Mesodermal cell (in vitro differentiated cells): ENCODE measurements at regions not wholly inside any gene's neighbourhood (a gene's known extent, or its start where the extent isn't known, plus 50 kb on each side); places are given as distances from the start of the nearest gene placed in this dataset.
"Not testable (repeated sequence)": the region's sequence is repeated elsewhere in the genome, so short reads cannot be mapped to it uniquely, and the experiment has no call there.

ENCODE experiments used
- H3K27ac ChIP-seq: 2 replicates; pipeline ENCODE4 v1.7.0; 2013; ENCODE audit warnings: mild to moderate bottlenecking, low read depth, low read length, moderate library complexity; ENCODE audit not compliant: severe bottlenecking
- H3K36me3 ChIP-seq: 2 replicates; pipeline ENCODE4 v1.7.1; 2013; ENCODE audit warnings: mild to moderate bottlenecking, low read length, moderate library complexity; ENCODE audit not compliant: control insufficient read depth, insufficient read depth
- H3K4me1 ChIP-seq: one replicate; pipeline ENCODE4 v1.7.1; 2013; ENCODE audit warnings: mild to moderate bottlenecking, low read length; ENCODE audit not compliant: insufficient read depth, control insufficient read depth, poor library complexity, severe bottlenecking
- H3K4me3 ChIP-seq: 2 replicates; pipeline ENCODE4 v1.7.0; 2013; ENCODE audit warnings: low read length, control low read depth, mild to moderate bottlenecking; ENCODE audit not compliant: insufficient read depth, poor library complexity, severe bottlenecking; ENCODE audit errors: extremely low read depth
- H3K9me3 ChIP-seq: 2 replicates; pipeline ENCODE4 v1.7.1; 2013; ENCODE audit warnings: mild to moderate bottlenecking, low read length, moderate library complexity; ENCODE audit not compliant: control insufficient read depth
- WGBS, 2 experiments: methylation state at CpG; one replicate each; pipeline ENCODE4 v1.1.5; 2013; ENCODE audit warnings: missing lambda C conversion rate in 2 of 2; ENCODE audit not compliant: insufficient coverage in 2 of 2; 5-methylcytosine and 5-hydroxymethylcytosine counted together

- no peaks in the 10 kb centered on the region for H3K9me3 ChIP-seq
- H3K4me1 ChIP-seq, result no peaks in the 10 kb centered on the region
- H3K36me3 ChIP-seq, result no peaks in the 10 kb centered on the region
- H3K27ac ChIP-seq, result peak overlapping the region; percentile 30
- no peak overlapping the region for H3K4me3 ChIP-seq
These were observed 595.0 kb downstream of the STK39 start for GRCh38 chr2:167652401-167652800.

GRCh38 chr2:167651406-167652151, 595.8 kb downstream of the STK39 start:
- peak overlapping the region; percentile 30 for H3K27ac ChIP-seq

GRCh38 chr2:167646557-167646956, 600.8 kb downstream of the STK39 start:
- Histone ChIP-seq H3K4me1 (no peaks in the 10 kb centered on the region), H3K9me3 (no peaks in the 10 kb centered on the region), H3K4me3 (no peak overlapping the region), H3K27ac (no peak overlapping the region), H3K36me3 (no peaks in the 10 kb centered on the region)
- 100% methylated on average over 1 of the region's 2 CpGs for WGBS, 2 experiments

More at GRCh38 chr2:167651406-167652151, 595.8 kb downstream of the STK39 start:
- 78 to 90% methylated on average over 4 to 5 of the region's 5 CpGs for WGBS, 2 experiments
- no peaks in the 10 kb centered on the region for H3K9me3 ChIP-seq
- no peak overlapping the region for H3K4me3 ChIP-seq
- no peaks in the 10 kb centered on the region for H3K4me1 ChIP-seq
- no peaks in the 10 kb centered on the region for H3K36me3 ChIP-seq

- Histone ChIP-seq H3K9me3 (no peaks in the 10 kb centered on the region), H3K36me3 (no peaks in the 10 kb centered on the region)
- WGBS, 2 experiments, result no CpG with 5 or more reads among the region's 1 CpG
These were observed 607.3 kb downstream of the STK39 start for GRCh38 chr2:167640096-167640495.

GRCh38 chr2:167637741-167638140, 609.7 kb downstream of the STK39 start:
- Histone ChIP-seq H3K4me3 (no peak overlapping the region), H3K4me1 (no peaks in the 10 kb centered on the region), H3K36me3 (no peaks in the 10 kb centered on the region), H3K27ac (no peak overlapping the region), H3K9me3 (no peaks in the 10 kb centered on the region)

More at GRCh38 chr2:167640096-167640495, 607.3 kb downstream of the STK39 start:
- H3K4me1 ChIP-seq, result no peaks in the 10 kb centered on the region
- H3K27ac ChIP-seq, result no peak overlapping the region
- no peak overlapping the region for H3K4me3 ChIP-seq

GRCh38 chr2:167632271-167632670, 615.1 kb downstream of the STK39 start:
- H3K27ac ChIP-seq, H3K4me1 ChIP-seq: not testable (repeated sequence)
- 80% methylated on average over 1 of the region's 1 CpG; no CpG with 5 or more reads in 1 of the 2 experiments for WGBS, 2 experiments

GRCh38 chr2:167626961-167627360, 620.4 kb downstream of the STK39 start:
- no peak overlapping the region for H3K4me3 ChIP-seq
- no peaks in the 10 kb centered on the region for H3K9me3 ChIP-seq
- H3K36me3 ChIP-seq, result no peaks in the 10 kb centered on the region
- H3K27ac ChIP-seq, result no peak overlapping the region
- H3K4me1 ChIP-seq, result no peaks in the 10 kb centered on the region

More at GRCh38 chr2:167632271-167632670, 615.1 kb downstream of the STK39 start:
- H3K4me3 ChIP-seq, H3K36me3 ChIP-seq, H3K9me3 ChIP-seq: not testable (repeated sequence)

- Histone ChIP-seq H3K4me3 (no peak overlapping the region), H3K4me1 (no peaks in the 10 kb centered on the region), H3K9me3 (no peaks in the 10 kb centered on the region), H3K27ac (no peak overlapping the region), H3K36me3 (no peaks in the 10 kb centered on the region)
- no CpG with 5 or more reads among the region's 1 CpG for WGBS, 2 experiments
These were observed 621.1 kb downstream of the STK39 start for GRCh38 chr2:167626301-167626700.

GRCh38 chr2:167616997-167617396, 630.4 kb downstream of the STK39 start:
- H3K4me1 ChIP-seq, result no peaks in the 10 kb centered on the region
- H3K36me3 ChIP-seq, result no peaks in the 10 kb centered on the region
- H3K27ac ChIP-seq, result no peak overlapping the region
- no peak overlapping the region for H3K4me3 ChIP-seq
- no peaks in the 10 kb centered on the region for H3K9me3 ChIP-seq

GRCh38 chr2:167613471-167613870, 633.9 kb downstream of the STK39 start:
- Histone ChIP-seq H3K36me3 (no peaks in the 10 kb centered on the region), H3K9me3 (no peaks in the 10 kb centered on the region), H3K27ac (no peak overlapping the region), H3K4me1 (no peaks in the 10 kb centered on the region), H3K4me3 (no peak overlapping the region)
- WGBS, 2 experiments, result no CpG with 5 or more reads among the region's 1 CpG

- no peak overlapping the region for H3K4me3 ChIP-seq
- no peak overlapping the region for H3K27ac ChIP-seq
- no peaks in the 10 kb centered on the region for H3K36me3 ChIP-seq
- no peaks in the 10 kb centered on the region for H3K9me3 ChIP-seq
- H3K4me1 ChIP-seq, result no peaks in the 10 kb centered on the region
These were observed 638.9 kb downstream of the STK39 start for GRCh38 chr2:167608487-167608886.
